ENCODE measurements at regions not wholly inside any gene's neighbourhood (a gene's known extent, or its start where the extent isn't known, plus 50 kb on each side); places are given as distances from the start of the nearest gene placed in this dataset.

- no peak for TF ChIP-seq EP300 (IDR thresholded peaks at IDR 0.05)
- no peak for TF ChIP-seq CTCF (IDR thresholded peaks at IDR 0.05)
- TF ChIP-seq POLR2A (IDR thresholded peaks at IDR 0.05) = no peak
- TF ChIP-seq POLR2AphosphoS5 (IDR thresholded peaks at IDR 0.05) = no peak
Observed at GRCh38 chr20:11814267-11814666, 103.4 kb upstream of the BTBD3 start.

Data from sigmoid colon (tissue), 4 donors.